Fibroblast of the aortic adventitia (primary cell): ENCODE measurements at regions not wholly inside any gene's neighbourhood (a gene's known extent, or its start where the extent isn't known, plus 50 kb on each side); places are given as distances from the start of the nearest gene placed in this dataset.

Experiments used
- DNase-seq: peaks from one replicate; pipeline ENCODE4 v3.0.0-alpha.2; 2010; ENCODE audit warnings: low read depth
- H3K4me3 ChIP-seq: 2 replicates; pipeline ENCODE4 v1.5.1; 2011; ENCODE audit warnings: low read depth, mild to moderate bottlenecking, control low read depth, low read length, moderate library complexity
- CTCF ChIP-seq: IDR thresholded peaks from 2 replicates; pipeline ENCODE4 v1.5.1; 2011; ENCODE audit warnings: mild to moderate bottlenecking, low read length, control low read depth, inconsistent platforms; ENCODE audit not compliant: insufficient read depth

- no peak for DNase-seq
- H3K4me3 ChIP-seq, result no peak overlapping the region
- TF ChIP-seq CTCF, result no peak
Observed at GRCh38 chr3:10631224-10631623, 125.8 kb upstream of the ATP2B2 start.

DNA sequence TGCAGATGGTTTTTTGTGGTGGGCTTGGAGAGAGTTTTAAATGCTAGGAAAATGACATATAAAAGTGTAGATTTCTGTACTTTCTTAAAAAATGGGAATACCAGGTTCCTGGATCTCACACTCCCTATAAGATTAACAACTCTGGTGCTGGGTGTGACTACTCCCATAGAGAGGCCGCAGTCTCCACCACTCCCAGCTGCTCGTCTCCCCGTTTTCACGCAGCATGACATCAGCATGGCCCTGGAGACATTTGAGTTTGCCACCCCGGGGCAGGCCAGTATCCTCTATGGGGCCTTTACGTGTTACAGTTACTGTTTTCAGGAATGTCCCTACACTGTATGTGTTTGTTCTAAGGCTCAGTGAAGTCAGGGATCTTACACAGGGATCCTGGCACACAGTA, 126.7 kb upstream of the ATP2B2 start:
- no peak for DNase-seq
- TF ChIP-seq CTCF, result no peak
- no peak overlapping the region for H3K4me3 ChIP-seq

DNA sequence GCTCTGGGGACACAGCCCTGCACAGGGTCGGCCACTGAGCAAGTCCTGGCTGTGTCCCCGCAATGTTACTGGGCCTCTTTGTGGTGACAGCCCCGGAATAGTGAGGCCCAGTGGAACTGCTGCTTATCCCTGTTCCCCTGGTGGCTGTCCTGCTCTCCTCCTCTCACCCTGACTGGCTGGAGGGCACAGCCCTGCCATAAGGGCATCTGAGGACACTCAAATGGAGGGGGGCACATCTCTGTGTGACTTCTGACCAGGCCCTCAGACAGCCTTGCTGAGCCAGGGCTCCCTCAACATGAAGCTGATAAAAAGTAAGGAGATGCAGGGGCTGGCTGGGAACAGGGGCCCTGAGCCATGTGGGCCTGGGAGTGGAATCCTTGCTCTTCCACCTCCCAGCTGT, 127.4 kb upstream of the ATP2B2 start:
- DNase-seq, result no peak
- no peak for TF ChIP-seq CTCF
- H3K4me3 ChIP-seq, result no peak overlapping the region

- no peak for TF ChIP-seq CTCF
- H3K4me3 ChIP-seq, result no peak overlapping the region
- no peak for DNase-seq
Observed at GRCh38 chr3:10635446-10636076, 130.2 kb upstream of the ATP2B2 start.

- no peak overlapping the region for H3K4me3 ChIP-seq
- TF ChIP-seq CTCF, result no peak
- DNase-seq, result no peak
Observed at GRCh38 chr3:10637342-10637741, 132.0 kb upstream of the ATP2B2 start.

DNA sequence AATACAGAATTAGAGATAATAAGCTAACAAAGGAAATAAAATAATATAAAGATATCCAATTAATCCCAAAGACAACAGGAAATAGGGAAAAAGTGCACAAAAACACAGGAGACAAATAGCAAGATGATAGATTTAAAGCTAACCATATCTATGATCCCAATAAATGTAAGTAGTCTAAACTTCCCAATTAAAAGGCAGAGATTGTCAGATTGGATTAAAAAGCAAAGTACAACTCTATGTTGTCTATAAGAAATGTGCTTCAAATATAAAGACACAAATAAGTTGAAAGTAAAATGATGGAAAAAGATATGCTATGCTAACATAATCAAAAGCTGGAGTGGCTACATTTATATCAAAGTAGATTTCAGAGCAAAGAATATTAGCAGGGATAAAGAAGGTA, 133.1 kb upstream of the ATP2B2 start:
- no peak overlapping the region for H3K4me3 ChIP-seq
- no peak for TF ChIP-seq CTCF
- DNase-seq, result no peak

- DNase-seq, result no peak
- no peak overlapping the region for H3K4me3 ChIP-seq
- no peak for TF ChIP-seq CTCF
Observed at GRCh38 chr3:10641760-10642159, 136.4 kb upstream of the ATP2B2 start.
